GM13976 (cell line): ENCODE measurements at regions not wholly inside any gene's neighbourhood (a gene's known extent, or its start where the extent isn't known, plus 50 kb on each side); places are given as distances from the start of the nearest gene placed in this dataset.

Source experiments
- DNase-seq: peaks from one replicate; pipeline ENCODE4 v3.0.0; 2012; ENCODE audit warnings: low spot score
- in situ Hi-C: fragments of 300-500 bp; cut with MboI; formaldehyde crosslinking; loops from one replicate; pipeline ENCODE4 v1.12.0; 2022; ENCODE audit warnings: low sequenced_read_pairs, mixed read lengths, inconsistent platforms; ENCODE audit not compliant: unreplicated experiment
- TF ChIP-seq, protein P1 (sequence below): IDR thresholded peaks from 2 replicates; pipeline ENCODE4 v1.5.1; 2012; ENCODE audit warnings: borderline replicate concordance, mild to moderate bottlenecking; ENCODE audit not compliant: insufficient read depth; ENCODE audit errors: extremely low read depth, missing control alignments, control extremely low read depth

DNA sequence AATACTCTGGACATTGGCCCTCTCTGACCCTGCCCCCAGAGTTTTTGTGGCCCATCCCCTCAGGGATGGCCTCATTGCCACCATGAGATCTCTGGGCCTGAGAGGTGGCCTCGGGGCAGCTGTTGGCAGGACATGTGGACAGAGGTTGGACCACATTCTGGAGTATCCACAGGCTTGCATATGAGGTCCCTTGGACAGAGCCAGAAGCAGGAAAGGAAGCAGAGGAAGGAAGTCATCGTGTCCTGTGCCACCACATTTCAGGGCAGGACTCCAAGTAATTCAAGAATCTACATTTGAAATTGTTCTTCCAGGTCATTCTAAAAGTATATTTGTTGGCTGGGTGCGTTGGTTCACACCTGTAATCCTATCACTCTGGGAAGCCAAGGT is 95.9 kb upstream of the PPP2R5A start:
- TF ChIP-seq, protein P1, sequence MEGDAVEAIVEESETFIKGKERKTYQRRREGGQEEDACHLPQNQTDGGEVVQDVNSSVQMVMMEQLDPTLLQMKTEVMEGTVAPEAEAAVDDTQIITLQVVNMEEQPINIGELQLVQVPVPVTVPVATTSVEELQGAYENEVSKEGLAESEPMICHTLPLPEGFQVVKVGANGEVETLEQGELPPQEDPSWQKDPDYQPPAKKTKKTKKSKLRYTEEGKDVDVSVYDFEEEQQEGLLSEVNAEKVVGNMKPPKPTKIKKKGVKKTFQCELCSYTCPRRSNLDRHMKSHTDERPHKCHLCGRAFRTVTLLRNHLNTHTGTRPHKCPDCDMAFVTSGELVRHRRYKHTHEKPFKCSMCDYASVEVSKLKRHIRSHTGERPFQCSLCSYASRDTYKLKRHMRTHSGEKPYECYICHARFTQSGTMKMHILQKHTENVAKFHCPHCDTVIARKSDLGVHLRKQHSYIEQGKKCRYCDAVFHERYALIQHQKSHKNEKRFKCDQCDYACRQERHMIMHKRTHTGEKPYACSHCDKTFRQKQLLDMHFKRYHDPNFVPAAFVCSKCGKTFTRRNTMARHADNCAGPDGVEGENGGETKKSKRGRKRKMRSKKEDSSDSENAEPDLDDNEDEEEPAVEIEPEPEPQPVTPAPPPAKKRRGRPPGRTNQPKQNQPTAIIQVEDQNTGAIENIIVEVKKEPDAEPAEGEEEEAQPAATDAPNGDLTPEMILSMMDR = no peak
- in situ Hi-C loops = no loop called here

DNA sequence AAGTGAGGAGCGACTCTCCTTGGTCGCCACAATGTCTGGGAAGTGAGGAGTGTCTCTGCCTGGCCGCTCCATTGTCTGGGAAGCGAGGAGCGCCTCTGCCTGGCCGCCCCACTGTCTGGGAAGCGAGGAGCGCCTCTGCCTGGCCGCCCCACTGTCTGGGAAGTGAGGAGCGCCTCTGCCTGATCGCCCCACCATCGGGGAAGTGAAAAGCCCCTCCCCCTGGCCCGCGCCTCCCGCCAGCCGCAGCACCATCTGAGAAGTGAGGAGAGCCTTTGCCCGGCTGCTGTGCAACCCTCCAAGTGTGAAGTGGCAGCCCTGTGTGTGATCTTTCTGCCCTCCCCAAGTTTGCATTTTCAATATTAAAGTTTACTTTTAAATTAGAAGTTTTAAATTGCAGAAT is 95.0 kb upstream of the PPP2R5A start:
- in situ Hi-C loops = no loop called here
- TF ChIP-seq, protein P1 = no peak
- DNase-seq = no peak

More for the DNA sequence above, 95.9 kb upstream of the PPP2R5A start:
- no peak for DNase-seq

DNA sequence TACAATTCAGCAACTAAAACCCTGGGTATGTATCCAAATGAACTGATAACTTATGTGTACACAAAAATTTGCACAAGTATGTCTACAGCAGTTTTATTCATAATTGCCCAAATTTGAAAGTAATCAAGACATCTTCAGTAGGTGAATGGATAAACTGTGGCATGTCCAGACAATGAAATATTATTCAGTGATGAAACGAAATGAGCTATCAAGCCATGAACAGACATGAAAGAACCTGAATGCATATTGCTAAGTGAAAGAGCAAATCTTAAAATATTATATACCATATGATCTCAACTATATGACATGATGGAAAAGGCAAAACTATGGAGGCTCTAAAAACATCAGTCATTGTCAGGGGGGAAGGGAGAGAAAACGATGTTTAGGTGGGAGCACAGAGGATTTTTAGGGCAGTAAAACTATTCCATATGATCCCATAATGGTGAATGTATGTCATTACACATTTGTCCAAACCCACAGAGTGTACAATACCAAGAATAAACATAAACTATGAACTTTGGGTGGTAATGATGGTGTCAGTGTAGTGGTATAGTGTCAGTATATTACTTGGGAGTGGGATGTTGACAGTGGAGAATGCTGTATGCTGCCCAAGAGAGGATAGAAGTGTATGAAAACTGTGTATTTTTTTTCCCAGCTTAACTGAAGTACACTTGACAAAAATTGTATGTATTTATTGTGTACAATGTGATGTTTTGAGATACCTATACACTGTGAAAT is 92.8 kb upstream of the PPP2R5A start:
- no peak for DNase-seq
- TF ChIP-seq, protein P1 = no peak
- in situ Hi-C loops = no loop called here

DNA sequence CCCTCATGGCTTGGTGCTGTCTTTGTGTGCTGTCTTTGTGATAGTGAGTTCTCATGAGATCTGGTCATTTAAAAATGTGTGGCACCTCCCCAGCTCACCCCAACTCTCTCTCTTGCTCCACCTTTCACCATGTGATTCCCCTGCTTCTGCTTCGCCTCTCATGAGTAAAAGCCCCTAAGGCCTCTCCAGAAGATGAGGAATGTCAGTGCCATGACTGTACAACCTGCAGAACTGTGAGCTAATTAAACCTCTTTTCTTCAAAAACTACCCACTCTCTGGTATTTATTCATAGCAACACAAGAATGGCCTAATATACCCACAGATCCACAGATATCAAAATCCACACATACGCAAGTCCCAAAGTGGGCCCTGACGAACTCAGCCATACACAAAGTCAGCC is 88.9 kb upstream of the PPP2R5A start:
- TF ChIP-seq, protein P1 = no peak
- DNase-seq = no peak
- in situ Hi-C loops = no loop called here

DNA sequence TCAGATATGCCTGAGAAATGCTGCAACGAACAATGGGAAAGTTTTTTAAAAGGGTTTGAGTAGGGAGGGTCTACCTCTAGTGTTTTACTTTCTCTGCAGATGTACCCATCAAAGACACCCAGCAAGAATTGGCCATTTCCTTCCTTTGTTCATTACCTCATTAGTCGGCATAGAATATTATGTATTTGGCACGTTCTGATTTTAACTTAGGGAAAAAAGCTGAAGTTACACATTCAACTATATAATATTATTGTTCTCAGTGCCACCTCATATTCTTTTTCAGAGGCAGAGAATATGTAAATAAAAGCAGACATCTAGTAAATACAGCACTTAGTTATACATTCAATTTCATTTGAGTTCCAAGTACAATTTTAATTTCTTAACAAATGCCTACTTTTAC is 83.7 kb upstream of the PPP2R5A start:
- in situ Hi-C loops = no loop called here
- no peak for DNase-seq
- TF ChIP-seq, protein P1 = no peak

DNA sequence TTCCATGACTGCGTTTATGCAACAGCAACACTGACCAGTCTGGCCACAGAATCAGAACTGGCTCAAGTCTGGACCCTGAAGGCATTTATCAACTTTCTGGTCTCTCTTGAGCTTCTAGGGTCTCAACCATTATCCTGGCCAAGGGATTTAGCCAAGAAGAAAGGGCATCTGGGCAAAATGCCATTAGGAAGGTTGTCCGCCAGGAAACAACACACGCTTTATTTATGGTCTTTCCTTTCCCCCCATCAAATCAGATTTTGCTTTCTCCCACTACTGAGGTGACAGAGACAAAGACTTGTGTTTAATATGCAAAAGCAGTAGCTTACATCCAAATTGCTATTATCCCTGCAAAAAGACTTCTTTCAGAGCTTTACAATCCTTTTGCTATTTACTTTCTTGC is 81.6 kb upstream of the PPP2R5A start:
- in situ Hi-C loops = no loop called here
- TF ChIP-seq, protein P1 = no peak

DNA sequence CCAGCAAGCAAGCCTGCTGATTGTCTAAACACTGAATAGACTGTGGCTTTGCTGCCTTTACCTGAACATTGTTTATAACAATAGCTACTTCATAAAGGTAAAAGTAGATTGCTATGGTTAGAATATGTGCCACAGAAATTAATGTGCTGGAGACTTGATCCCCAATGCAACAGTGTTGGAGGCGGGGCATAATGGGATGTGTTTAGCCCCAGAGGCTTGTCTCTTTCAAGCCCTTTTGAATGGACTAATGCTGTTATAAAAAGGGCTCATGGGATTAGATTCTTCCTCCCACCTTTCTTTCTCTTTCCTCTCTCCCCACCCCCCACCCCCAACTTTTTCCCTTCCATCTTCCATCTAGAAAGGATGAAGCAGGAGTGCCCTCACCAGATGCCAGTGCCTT is 80.2 kb upstream of the PPP2R5A start:
- TF ChIP-seq, protein P1 = no peak
- DNase-seq = no peak
- in situ Hi-C loops = no loop called here

More for the DNA sequence above, 81.6 kb upstream of the PPP2R5A start:
- DNase-seq = no peak
